ENCODE measurements at regions not wholly inside any gene's neighbourhood (a gene's known extent, or its start where the extent isn't known, plus 50 kb on each side); places are given as distances from the start of the nearest gene placed in this dataset.
A peak's percentile ranks its signal among the peaks of the same experiment; 100 is the strongest.
"Not testable (repeated sequence)": the region's sequence is repeated elsewhere in the genome, so short reads cannot be mapped to it uniquely, and the experiment has no call there.

GRCh38 chr12:78269620-78270019 is 438.9 kb downstream of the NAV3 start:
- peak; percentile 2 for DNase-seq

GRCh38 chr12:78271546-78271945 is 440.9 kb downstream of the NAV3 start:
- peak; percentile 40 for DNase-seq

DNA sequence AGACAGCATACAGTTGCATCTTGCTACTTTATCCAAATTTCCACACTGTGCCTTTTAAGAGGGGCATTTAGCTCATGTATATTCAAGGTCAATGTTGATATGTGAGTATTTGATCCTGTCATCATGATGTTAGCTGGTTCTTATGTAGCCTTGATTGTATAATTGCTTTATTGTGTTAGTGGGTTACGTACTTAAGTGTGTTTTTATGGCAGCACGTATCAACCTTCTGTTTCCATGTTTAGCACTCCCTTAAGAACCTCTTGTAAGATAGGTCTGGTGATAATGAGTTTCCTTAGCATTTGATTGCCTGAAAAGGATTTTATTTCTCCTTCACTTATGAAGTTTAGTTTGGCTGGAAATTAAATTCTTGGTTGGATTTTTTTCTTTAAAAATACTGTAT is 445.2 kb downstream of the NAV3 start:
- DNase-seq = no peak

DNA sequence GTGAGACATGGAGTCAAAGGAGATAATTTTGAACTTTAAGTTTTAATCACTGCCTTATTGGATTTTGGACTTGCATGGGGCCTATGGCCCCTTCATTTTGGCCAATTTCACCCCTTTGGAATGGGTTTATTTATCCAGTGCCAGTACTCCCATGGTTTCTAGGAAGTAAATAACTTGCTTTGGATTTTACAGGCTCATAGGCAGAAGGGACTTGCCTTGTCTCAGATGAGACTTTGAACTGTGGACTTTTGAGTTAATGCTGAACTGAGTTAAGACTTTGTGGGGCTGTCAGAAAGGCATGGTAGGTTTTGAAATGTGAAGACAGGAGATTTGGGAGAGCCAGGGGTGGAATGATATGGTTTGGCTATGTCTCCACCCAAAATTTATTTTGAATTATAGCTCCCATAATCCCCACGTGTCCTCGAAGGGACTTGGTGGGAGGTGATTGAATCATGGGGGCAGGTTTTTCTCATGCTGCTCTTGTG is 448.1 kb downstream of the NAV3 start:
- DNase-seq = no peak

GRCh38 chr12:78279567-78279966 is 448.9 kb downstream of the NAV3 start:
- no peak for DNase-seq

GRCh38 chr12:78281102-78281501 is 450.4 kb downstream of the NAV3 start:
- not testable (repeated sequence) for DNase-seq

DNA sequence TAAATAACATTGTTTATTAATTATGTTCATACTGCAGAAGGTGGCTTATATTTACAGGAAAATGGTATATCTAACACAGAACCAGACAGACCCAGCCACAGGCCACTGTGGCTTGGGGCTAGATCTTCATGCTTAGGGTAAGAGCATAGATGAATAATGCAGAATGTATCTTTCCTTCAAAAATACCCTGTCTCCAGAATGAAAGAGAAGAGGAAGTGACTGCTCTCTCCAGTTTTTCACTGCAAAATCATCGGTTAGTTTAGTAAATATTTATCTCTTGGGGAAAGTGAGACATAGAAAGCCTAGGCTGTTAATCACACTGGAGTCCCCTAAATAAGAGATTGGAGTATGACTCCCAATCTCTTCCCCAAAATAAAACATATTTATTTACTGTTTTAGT is 453.7 kb downstream of the NAV3 start:
- no peak for DNase-seq

GRCh38 chr12:78290606-78291345 is 460.1 kb downstream of the NAV3 start:
- peak; percentile 94 for DNase-seq

- peak; percentile 36 for DNase-seq
Measured at GRCh38 chr12:78293059-78293686, 462.5 kb downstream of the NAV3 start.

DNA sequence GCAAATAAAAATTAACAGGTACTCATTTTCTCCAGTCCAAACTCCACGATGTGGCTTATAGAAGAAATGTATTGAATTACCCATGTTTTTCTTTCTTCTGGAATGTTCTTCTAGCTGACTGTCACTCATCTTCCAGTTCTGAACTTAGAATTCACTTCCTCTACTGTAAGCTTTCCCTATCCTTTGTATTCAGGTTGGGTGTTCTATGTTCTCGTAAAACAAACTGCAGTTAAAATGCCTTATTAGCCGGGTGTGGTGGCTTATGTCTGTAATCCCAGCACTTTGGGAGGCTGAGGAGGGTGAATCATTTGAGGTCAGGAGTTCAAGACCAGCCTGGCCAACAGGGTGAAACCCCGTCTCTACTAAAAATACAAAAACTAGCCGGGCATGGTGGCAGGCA is 470.6 kb downstream of the NAV3 start:
- not testable (repeated sequence) for DNase-seq

DNA sequence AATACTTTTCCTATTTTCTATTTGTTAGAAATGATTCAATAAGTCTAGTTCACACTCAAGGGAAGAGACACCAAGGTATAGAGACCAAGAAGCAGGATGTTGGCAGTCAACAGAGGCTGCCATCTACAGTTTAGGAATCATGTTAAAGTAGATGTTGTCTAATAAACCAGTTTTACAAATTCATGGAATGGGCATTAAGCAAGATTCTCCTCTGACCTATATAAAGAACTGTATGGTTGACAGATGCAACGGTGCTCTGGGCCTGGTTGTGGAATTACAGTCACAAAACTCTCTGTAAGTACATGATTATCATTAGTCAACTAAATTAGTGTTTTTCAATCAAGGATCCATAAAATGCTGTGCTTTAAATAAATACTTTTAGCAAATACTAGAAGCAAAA is 475.1 kb downstream of the NAV3 start:
- no peak for DNase-seq

- no peak for DNase-seq
Measured at GRCh38 chr12:78306236-78306635, 475.5 kb downstream of the NAV3 start.

- DNase-seq = no peak
Measured at GRCh38 chr12:78308701-78309100, 478.0 kb downstream of the NAV3 start.

DNA sequence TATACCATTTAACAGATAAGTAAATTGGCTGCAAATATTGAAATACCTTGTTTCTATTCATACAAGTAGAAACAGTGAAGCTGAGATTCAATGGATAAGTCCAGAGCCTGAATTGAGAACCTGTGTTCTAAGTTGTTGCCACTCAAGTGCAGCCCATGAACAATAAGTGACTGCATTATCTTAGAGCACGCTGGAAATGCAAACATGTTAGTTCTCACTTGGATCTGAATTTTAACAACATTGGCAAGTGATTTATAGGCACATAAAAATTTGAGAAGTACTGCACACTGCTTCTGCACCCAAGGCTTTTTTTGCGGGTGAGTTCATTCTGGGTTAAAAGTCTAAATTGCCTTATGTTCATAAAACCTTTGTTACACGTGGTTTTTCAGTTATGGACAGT is 484.3 kb downstream of the NAV3 start:
- DNase-seq = no peak

DNA sequence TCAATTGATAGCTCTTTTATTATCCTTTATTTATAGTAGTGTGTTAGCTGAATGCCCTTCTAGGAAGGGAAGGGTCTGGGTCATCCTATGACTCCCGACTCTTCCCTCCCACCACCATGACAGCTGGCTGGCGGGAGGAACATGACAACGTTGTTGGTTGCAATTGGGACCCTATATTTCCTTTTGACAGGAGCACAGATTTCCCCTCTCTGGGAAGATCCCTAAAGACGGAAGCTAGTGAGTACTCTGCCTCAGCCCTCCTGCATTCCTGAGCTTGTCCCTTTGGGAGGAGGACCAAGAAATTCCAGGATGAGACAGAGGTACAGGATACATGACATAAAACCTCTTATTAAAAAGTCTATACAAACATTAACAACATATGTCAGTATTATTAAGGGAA is 485.4 kb downstream of the NAV3 start:
- no peak for DNase-seq

GRCh38 chr12:78316631-78317468 is 486.2 kb downstream of the NAV3 start:
- no peak for DNase-seq

DNA sequence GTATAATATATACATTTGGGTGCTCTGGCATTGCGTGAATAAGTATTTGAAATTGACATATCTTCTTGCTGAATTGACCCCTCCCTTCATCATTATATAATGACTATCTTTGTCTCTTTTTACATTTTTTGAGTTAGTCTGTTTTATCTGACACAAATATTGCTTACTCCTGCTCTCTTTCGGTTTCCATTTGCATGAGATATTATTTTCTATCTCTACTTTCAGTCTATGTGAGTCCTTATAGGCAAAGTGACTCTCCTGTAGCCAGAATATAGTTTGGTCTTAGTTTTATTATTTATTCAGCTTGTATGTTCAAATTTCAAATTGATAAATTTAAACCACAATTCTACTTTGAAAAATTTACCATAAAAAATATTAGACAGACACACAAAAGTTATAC is 491.0 kb downstream of the NAV3 start:
- DNase-seq = no peak

DNA sequence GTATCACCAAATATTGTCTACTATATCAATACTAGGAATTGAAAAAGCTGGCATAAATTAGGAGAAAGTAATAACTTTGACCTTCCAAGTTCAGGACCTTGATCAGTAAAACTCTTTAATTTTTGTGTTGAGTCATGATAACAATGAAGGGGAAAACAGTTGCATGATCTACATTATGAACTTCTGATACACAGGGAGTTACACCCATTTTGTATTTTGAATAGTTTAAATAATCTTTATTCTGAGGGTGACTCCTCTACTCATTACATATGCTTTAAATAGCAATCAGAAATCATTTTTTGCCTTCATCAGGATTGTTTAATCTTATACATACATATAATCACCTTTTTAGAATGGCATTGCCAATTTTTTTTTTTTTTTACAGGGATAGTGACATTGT is 492.5 kb downstream of the NAV3 start:
- DNase-seq = no peak

DNA sequence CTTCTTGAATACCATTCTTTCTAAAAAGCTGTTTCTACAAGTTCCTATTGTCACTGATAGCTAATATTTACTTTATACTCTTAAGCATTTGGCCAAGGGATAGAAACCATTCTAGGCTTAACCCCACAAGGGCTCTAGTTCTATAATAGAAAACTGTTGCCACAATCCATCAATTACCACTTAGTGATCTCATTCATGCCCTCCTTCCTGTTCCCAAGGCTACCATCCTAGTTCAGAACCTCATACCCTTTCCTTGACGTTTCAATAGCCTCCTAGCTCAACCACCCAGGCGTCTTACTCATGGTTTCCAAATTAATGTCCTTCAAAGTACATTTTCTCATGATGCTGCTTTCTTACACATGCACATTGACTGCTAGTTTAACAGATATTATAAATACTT is 493.5 kb downstream of the NAV3 start:
- no peak for DNase-seq

DNA sequence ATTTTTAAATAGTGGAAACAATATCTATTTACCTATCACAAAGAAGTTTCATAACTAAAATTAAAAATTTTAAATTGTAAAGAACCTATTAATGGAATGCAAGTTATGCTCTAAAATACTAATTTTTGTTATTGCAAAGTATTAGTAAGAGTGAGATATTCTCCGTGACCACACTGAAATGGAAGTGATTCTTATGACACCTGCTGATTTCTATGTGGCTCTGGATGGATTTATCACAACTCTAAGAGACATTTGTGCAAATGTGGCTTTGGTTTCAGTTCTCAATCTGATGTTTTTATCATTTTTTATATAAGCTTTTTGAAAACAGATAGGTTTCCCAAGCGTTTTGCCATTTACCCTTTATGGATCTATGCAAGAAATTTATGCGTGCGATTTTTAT is 497.8 kb downstream of the NAV3 start:
- no peak for DNase-seq

GRCh38 chr12:78330131-78330530 is 499.4 kb downstream of the NAV3 start:
- DNase-seq = no peak

- no peak for DNase-seq
Measured at GRCh38 chr12:78331181-78331580, 500.5 kb downstream of the NAV3 start.

DNA sequence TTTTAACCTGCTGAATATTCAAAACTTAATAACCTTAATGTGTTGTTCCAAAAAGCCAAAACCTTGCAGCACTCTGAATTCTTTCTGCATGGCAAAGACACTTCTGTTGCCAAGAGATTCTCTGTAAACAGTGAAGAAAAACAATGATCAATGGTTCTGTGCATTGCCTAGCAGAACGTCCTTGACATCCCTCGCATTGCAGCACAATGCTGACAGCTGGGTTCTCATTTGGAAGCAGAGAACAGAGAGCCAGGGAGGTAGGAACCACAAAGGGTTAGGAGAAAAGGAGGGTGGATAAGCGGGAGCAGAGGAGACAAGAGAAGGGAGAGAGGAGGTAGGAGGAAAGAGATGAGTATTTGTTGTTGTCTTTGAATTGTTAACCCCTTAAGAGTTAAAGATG is 501.1 kb downstream of the NAV3 start:
- no peak for DNase-seq

Data from fibroblast of skin of abdomen (primary cell).